HG02943 (cell line): ENCODE measurements at regions not wholly inside any gene's neighbourhood (a gene's known extent, or its start where the extent isn't known, plus 50 kb on each side); places are given as distances from the start of the nearest gene placed in this dataset.
"Not testable (repeated sequence)": the region's sequence is repeated elsewhere in the genome, so short reads cannot be mapped to it uniquely, and the experiment has no call there.

Experiments used
- ATAC-seq: cut with Tn5 transposase; IDR thresholded peaks from one replicate; pipeline ENCODE4 v1.9.1; 2021; ENCODE audit warnings: mild to moderate bottlenecking, low read depth, moderate library complexity; ENCODE audit not compliant: unreplicated experiment

GRCh38 chr20:12180107-12180661, 262.5 kb downstream of the BTBD3 start:
- no peak for ATAC-seq

GRCh38 chr20:12198281-12198680, 280.6 kb downstream of the BTBD3 start:
- ATAC-seq, result no peak

GRCh38 chr20:12199703-12200102, 282.0 kb downstream of the BTBD3 start:
- no peak for ATAC-seq

GRCh38 chr20:12201289-12201991, 283.7 kb downstream of the BTBD3 start:
- no peak for ATAC-seq

GRCh38 chr20:12203399-12203798, 285.7 kb downstream of the BTBD3 start:
- ATAC-seq, result no peak

- ATAC-seq, result no peak
Observed at GRCh38 chr20:12203981-12204380, 286.3 kb downstream of the BTBD3 start.

- no peak for ATAC-seq
Observed at GRCh38 chr20:12207875-12208274, 290.2 kb downstream of the BTBD3 start.

GRCh38 chr20:12210591-12210990, 292.9 kb downstream of the BTBD3 start:
- ATAC-seq, result no peak

GRCh38 chr20:12211361-12211760, 293.7 kb downstream of the BTBD3 start:
- no peak for ATAC-seq

- no peak for ATAC-seq
Observed at GRCh38 chr20:12217382-12217781, 299.7 kb downstream of the BTBD3 start.

- ATAC-seq, result no peak
Observed at GRCh38 chr20:12219798-12220197, 302.1 kb downstream of the BTBD3 start.

- ATAC-seq, result no peak
Observed at GRCh38 chr20:12223057-12223456, 305.4 kb downstream of the BTBD3 start.

GRCh38 chr20:12225898-12226297, 308.2 kb downstream of the BTBD3 start:
- no peak for ATAC-seq

- no peak for ATAC-seq
Observed at GRCh38 chr20:12229891-12230290, 312.2 kb downstream of the BTBD3 start.

GRCh38 chr20:12237772-12238171, 320.1 kb downstream of the BTBD3 start:
- ATAC-seq, result no peak

- no peak for ATAC-seq
Observed at GRCh38 chr20:12241065-12241464, 323.4 kb downstream of the BTBD3 start.

GRCh38 chr20:12243327-12243726, 325.6 kb downstream of the BTBD3 start:
- no peak for ATAC-seq

- ATAC-seq, result no peak
Observed at GRCh38 chr20:12248481-12248880, 330.8 kb downstream of the BTBD3 start.

GRCh38 chr20:12250661-12251060, 333.0 kb downstream of the BTBD3 start:
- not testable (repeated sequence) for ATAC-seq

- no peak for ATAC-seq
Observed at GRCh38 chr20:12252793-12253192, 335.1 kb downstream of the BTBD3 start.

GRCh38 chr20:12255461-12255970, 337.8 kb downstream of the BTBD3 start:
- no peak for ATAC-seq

GRCh38 chr20:12256806-12257205, 339.1 kb downstream of the BTBD3 start:
- no peak for ATAC-seq
